B cell (primary cell): ENCODE measurements at regions not wholly inside any gene's neighbourhood (a gene's known extent, or its start where the extent isn't known, plus 50 kb on each side); places are given as distances from the start of the nearest gene placed in this dataset.
"Not testable (repeated sequence)": the region's sequence is repeated elsewhere in the genome, so short reads cannot be mapped to it uniquely, and the experiment has no call there.

Source experiments
- ATAC-seq: fragments of 200-7000 bp; cut with Tn5 transposase; one replicate; pipeline ENCODE4 v1.10.0; 2021; ENCODE audit warnings: low read depth, mild to moderate bottlenecking, moderate number of reproducible peaks, moderate library complexity
- CTCF ChIA-PET: fragments of 350-600 bp; sonication (Branson Sonifier 250); formaldehyde crosslinking; loops from one replicate; lab custom pipeline; 2021; ENCODE audit warnings: antibody characterized with exemption, inconsistent platforms; lab: Charles Lee
- POLR2A ChIA-PET: fragments of 350-600 bp; sonication (Branson Sonifier 250); formaldehyde crosslinking; loops from one replicate; lab custom pipeline; 2021; ENCODE audit warnings: antibody characterized with exemption; lab: Charles Lee
- DNase-seq: peaks from one replicate; pipeline ENCODE4 v3.0.0; 2013
- H2AFZ ChIP-seq: 2 replicates; pipeline ENCODE4 v1.6.1; 2012; ENCODE audit warnings: mild to moderate bottlenecking, low read depth, low read length; ENCODE audit not compliant: insufficient read depth, poor library complexity, severe bottlenecking
- H3K27ac ChIP-seq, 2 donors: 1 replicate in 1 of 2; 2 replicates in 1 of 2; pipeline ENCODE4 v1.5.1; 2012 to 2013; ENCODE audit warnings: low read length in 2 of 2, mild to moderate bottlenecking in 2 of 2, moderate library complexity in 1 of 2
- H3K27me3 ChIP-seq, 4 experiments: fragments of 200-600 bp in 1 of 4; sonication (generic) in 1 of 4; replicated peaks in 1 of 4; 1 replicate in 2 of 4; 2 replicates in 2 of 4; pipeline versions ENCODE4 v1.6.1 to v1.7.0; 2013 to 2016; ENCODE audit warnings: low read length in 3 of 4, mild to moderate bottlenecking in 2 of 4, mixed read lengths in 1 of 4, moderate library complexity in 1 of 4; ENCODE audit not compliant: insufficient read depth in 4 of 4, control insufficient read depth in 3 of 4; ENCODE audit errors: control extremely low read depth in 1 of 4
- H3K36me3 ChIP-seq, 2 experiments: replicated peaks in 1 of 2; 1 replicate in 1 of 2; 2 replicates in 1 of 2; pipeline versions ENCODE4 v1.6.1 to v1.7.1; 2013; ENCODE audit warnings: low read length in 1 of 2; ENCODE audit not compliant: insufficient read depth in 2 of 2, control insufficient read depth in 1 of 2; ENCODE audit errors: control extremely low read depth in 1 of 2, extremely low read depth in 1 of 2
- H3K4me1 ChIP-seq, 2 donors: fragments of 200-600 bp in 1 of 2; sonication (generic) in 1 of 2; 1 replicate in 1 of 2; 2 replicates in 1 of 2; pipeline versions ENCODE4 v1.5.1 to v1.6.1; 2013 to 2017; ENCODE audit warnings: low read length in 2 of 2; ENCODE audit not compliant: control insufficient read depth in 2 of 2, insufficient read depth in 2 of 2
- H3K4me2 ChIP-seq: replicated peaks from 2 replicates; pipeline ENCODE3; 2012; ENCODE audit warnings: mild to moderate bottlenecking, low read depth, low read length; ENCODE audit not compliant: poor library complexity, severe bottlenecking
- H3K4me3 ChIP-seq, 5 experiments: fragments of 200-600 bp in 1 of 5; sonication (generic) in 1 of 5; 1 replicate in 3 of 5; 2 replicates in 2 of 5; pipeline versions ENCODE4 v1.5.1 to v1.7.0; 2011 to 2016; ENCODE audit warnings: low read length in 4 of 5, mild to moderate bottlenecking in 4 of 5, low read depth in 2 of 5, control low read depth in 1 of 5, moderate library complexity in 1 of 5; ENCODE audit not compliant: insufficient read depth in 1 of 5; ENCODE audit errors: control extremely low read depth in 1 of 5, extremely low read depth in 1 of 5
- H3K79me2 ChIP-seq: fragments of 200-600 bp; sonication (generic); one replicate; pipeline ENCODE4 v1.6.0; 2016; ENCODE audit warnings: low read length; ENCODE audit not compliant: control insufficient read depth, insufficient read depth
- H3K9ac ChIP-seq: fragments of 200-600 bp; sonication (generic); 2 replicates; pipeline ENCODE4 v1.6.1; 2017; ENCODE audit warnings: mild to moderate bottlenecking, low read length, moderate library complexity
- H3K9me3 ChIP-seq, 3 donors: one replicate each; pipeline versions ENCODE4 v1.6.1 to v1.7.1; 2013; ENCODE audit warnings: low read length in 2 of 3; ENCODE audit not compliant: control insufficient read depth in 2 of 3, insufficient read depth in 1 of 3; ENCODE audit errors: control extremely low read depth in 1 of 3
- H4K20me1 ChIP-seq: 2 replicates; pipeline ENCODE4 v1.6.0; 2012; ENCODE audit warnings: mild to moderate bottlenecking, low read length; ENCODE audit not compliant: insufficient read depth, control insufficient read depth, poor library complexity, severe bottlenecking
- H3K27ac Mint-ChIP-seq: one replicate; pipeline ENCODE4 v1.8.0; 2021; ENCODE audit warnings: mixed read lengths
- H3K27me3 Mint-ChIP-seq: one replicate; pipeline ENCODE4 v1.8.0; 2021; ENCODE audit warnings: mixed read lengths
- H3K4me1 Mint-ChIP-seq: one replicate; pipeline ENCODE4 v1.8.0; 2021; ENCODE audit warnings: mixed read lengths
- H3K4me3 Mint-ChIP-seq: one replicate; pipeline ENCODE4 v1.8.0; 2021; ENCODE audit warnings: mixed read lengths
- H3K9me3 Mint-ChIP-seq: one replicate; pipeline ENCODE4 v1.8.0; 2022; ENCODE audit warnings: mixed read lengths; ENCODE audit not compliant: insufficient read depth
- EZH2 ChIP-seq: IDR thresholded peaks from 2 replicates; pipeline ENCODE4 v1.6.1; 2012; ENCODE audit warnings: borderline replicate concordance, low read depth, mild to moderate bottlenecking, moderate library complexity, low read length; ENCODE audit not compliant: insufficient read depth, poor library complexity, severe bottlenecking
- WGBS: methylation state at CpG from one replicate; pipeline ENCODE4 v1.1.5; 2013; ENCODE audit warnings: missing lambda C conversion rate; ENCODE audit not compliant: insufficient coverage; 5-methylcytosine and 5-hydroxymethylcytosine counted together
- intact Hi-C: fragments of 100-400 bp; cut with micrococcal nuclease; formaldehyde crosslinking; loops from one replicate; pipeline ENCODE4 v1.10.0; 2022
- TF ChIP-seq, protein P1 (sequence below): fragments of 200-600 bp; IDR thresholded peaks from one replicate; pipeline ENCODE4 v1.8.0; 2022; ENCODE audit warnings: antibody characterized with exemption, mild to moderate bottlenecking

DNA sequence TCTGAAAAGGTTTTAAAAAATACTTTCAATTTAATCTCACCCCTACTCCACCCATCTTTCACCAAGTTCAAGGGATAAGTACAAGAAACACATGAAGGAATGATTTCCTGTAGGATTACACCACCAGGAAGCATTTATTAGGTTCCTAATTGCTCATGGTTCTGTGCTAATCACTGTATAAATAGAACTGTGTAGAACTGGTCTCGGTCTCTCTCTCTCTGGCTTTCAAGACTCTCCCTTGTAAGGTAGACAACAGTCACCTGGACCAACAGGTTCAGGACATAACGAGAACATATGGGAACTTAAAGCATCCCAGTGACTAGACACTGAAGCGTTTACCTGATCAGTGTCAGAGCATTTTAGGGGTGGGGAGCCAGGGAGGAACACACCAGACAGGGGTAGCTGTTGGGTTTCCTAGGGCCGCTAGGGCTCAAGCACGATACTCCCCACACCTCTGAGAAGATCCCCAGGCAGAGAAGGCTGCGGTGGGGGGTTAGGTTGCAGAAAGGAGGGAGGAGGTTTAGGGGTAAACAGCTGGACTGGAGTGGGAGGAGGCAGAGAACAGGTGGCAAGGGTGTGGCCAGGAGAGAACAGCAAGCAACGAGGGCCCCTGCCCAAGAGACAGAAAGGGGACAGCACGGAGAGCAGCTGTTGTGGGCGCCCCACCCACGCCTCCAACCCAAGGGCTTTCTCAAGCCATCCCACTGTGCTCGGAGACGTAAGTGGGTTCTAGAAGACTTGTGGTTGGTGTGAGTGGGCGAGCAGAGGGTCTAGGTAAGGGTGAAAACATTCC, 52.5 kb upstream of the USP6NL start:
- Histone ChIP-seq H4K20me1 (no peaks in the 10 kb centered on the region), H3K27ac (peak overlapping the region; percentile 63 to 89), H3K79me2 (no peaks in the 10 kb centered on the region), H3K27me3 (no peaks in the 10 kb centered on the region), H3K36me3 (peaks cover 0 to 3% of the 10 kb centered on the region in 2 experiments), H3K4me2 (peak overlapping the region; percentile 66), H3K9me3 (peaks cover 0 to 14% (median 11%) of the 10 kb centered on the region in 3 donors), H3K9ac (peak overlapping the region; percentile 34), H3K4me3 (peak overlapping the region in 4 of 5 experiments; percentile 10 to 41 (median 25)), H2AFZ (peak overlapping the region; percentile 68), H3K4me1 (peaks cover 82 to 87% of the 10 kb centered on the region in 2 donors)
- no peaks in the 10 kb centered on the region for H3K27me3 Mint-ChIP-seq
- DNase-seq (peak; percentile 70), ATAC-seq (peak; percentile 70)
- WGBS, result 53% methylated on average over 4 of the region's 13 CpGs
- ChIA-PET POLR2A (interaction anchor here (0.5 to 1.2 kb wide), 4 partner anchors 21 to 103 kb away, joined by 3 to 4 read pairs (median 3); no protein-coding TSS in a partner anchor), CTCF (interaction anchor here (0.8 to 1.6 kb wide), 4 partner anchors 22 to 70 kb away, joined by 3 to 5 read pairs (median 4); no protein-coding TSS in a partner anchor)
- peak overlapping the region; percentile 87 for H3K4me3 Mint-ChIP-seq
- intact Hi-C loops, result loop anchor here (1.0 to 5.0 kb wide), 6 partner anchors 17 to 102 kb away; no protein-coding TSS in a partner anchor
- H3K9me3 Mint-ChIP-seq, result peaks cover 5% of the 10 kb centered on the region
- TF ChIP-seq EZH2, result no peak
- TF ChIP-seq, protein P1, sequence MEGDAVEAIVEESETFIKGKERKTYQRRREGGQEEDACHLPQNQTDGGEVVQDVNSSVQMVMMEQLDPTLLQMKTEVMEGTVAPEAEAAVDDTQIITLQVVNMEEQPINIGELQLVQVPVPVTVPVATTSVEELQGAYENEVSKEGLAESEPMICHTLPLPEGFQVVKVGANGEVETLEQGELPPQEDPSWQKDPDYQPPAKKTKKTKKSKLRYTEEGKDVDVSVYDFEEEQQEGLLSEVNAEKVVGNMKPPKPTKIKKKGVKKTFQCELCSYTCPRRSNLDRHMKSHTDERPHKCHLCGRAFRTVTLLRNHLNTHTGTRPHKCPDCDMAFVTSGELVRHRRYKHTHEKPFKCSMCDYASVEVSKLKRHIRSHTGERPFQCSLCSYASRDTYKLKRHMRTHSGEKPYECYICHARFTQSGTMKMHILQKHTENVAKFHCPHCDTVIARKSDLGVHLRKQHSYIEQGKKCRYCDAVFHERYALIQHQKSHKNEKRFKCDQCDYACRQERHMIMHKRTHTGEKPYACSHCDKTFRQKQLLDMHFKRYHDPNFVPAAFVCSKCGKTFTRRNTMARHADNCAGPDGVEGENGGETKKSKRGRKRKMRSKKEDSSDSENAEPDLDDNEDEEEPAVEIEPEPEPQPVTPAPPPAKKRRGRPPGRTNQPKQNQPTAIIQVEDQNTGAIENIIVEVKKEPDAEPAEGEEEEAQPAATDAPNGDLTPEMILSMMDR, result no peak
- peaks cover 82% of the 10 kb centered on the region for H3K4me1 Mint-ChIP-seq
- H3K27ac Mint-ChIP-seq, result peak overlapping the region; percentile 97

GRCh38 chr10:11663126-11663515, 51.7 kb upstream of the USP6NL start:
- Histone ChIP-seq H3K27ac (peak overlapping the region; percentile 63 to 89), H3K4me2 (peak overlapping the region; percentile 66), H3K9me3 (peaks cover 0 to 14% (median 11%) of the 10 kb centered on the region in 3 donors), H3K4me1 (peaks cover 73 to 78% of the 10 kb centered on the region in 2 donors)
- DNase-seq, H3K4me3 ChIP-seq, H3K9me3 Mint-ChIP-seq, ATAC-seq, H3K27me3 Mint-ChIP-seq, H2AFZ ChIP-seq, H3K36me3 ChIP-seq, H3K9ac ChIP-seq, H3K79me2 ChIP-seq, H4K20me1 ChIP-seq, H3K27me3 ChIP-seq: not testable (repeated sequence)
- CTCF ChIA-PET, result interaction anchor here (0.7 to 1.6 kb wide), 5 partner anchors 13 to 69 kb away, joined by 3 to 5 read pairs (median 4); no protein-coding TSS in a partner anchor
- intact Hi-C loops, result loop anchor here (5.0 kb wide), 3 partner anchors 34 to 101 kb away; no protein-coding TSS in a partner anchor
- peaks cover 75% of the 10 kb centered on the region for H3K4me1 Mint-ChIP-seq
- WGBS, result 100% methylated on average over 1 of the region's 5 CpGs
- H3K27ac Mint-ChIP-seq, result peak overlapping the region; percentile 97
- POLR2A ChIA-PET, result interaction anchor here (0.7 kb wide), 1 partner anchor 21 kb away, joined by 8 read pairs; no protein-coding TSS in a partner anchor
- peak overlapping the region; percentile 87 for H3K4me3 Mint-ChIP-seq
